Cardiac muscle cell (in vitro differentiated cells and primary cell): ENCODE measurements at regions not wholly inside any gene's neighbourhood (a gene's known extent, or its start where the extent isn't known, plus 50 kb on each side); places are given as distances from the start of the nearest gene placed in this dataset.

Experiments used
- DNase-seq, 2 donors: peaks; one replicate each; pipeline versions ENCODE4 v3.0.0 to v3.0.0-alpha.2; 2010 to 2017; ENCODE audit warnings: low read depth in 1 of 2, low spot score in 1 of 2
- H3K27ac ChIP-seq: fragments of 200-600 bp; sonication (generic); 2 replicates; pipeline ENCODE4 v1.5.1; 2016
- H3K27me3 ChIP-seq: fragments of 200-600 bp; sonication (generic); 2 replicates; pipeline ENCODE4 v1.6.0; 2016; ENCODE audit warnings: control low read depth
- H3K36me3 ChIP-seq: fragments of 200-600 bp; sonication (generic); 2 replicates; pipeline ENCODE4 v1.5.1; 2016; ENCODE audit warnings: control low read depth
- H3K4me1 ChIP-seq: fragments of 200-600 bp; sonication (generic); 2 replicates; pipeline ENCODE4 v1.8.1; 2017; ENCODE audit warnings: low read depth, mild to moderate bottlenecking, mixed run types
- H3K4me3 ChIP-seq: fragments of 200-600 bp; sonication (generic); 2 replicates; pipeline ENCODE4 v1.5.1; 2016; ENCODE audit warnings: mild to moderate bottlenecking
- H3K9me3 ChIP-seq: fragments of 200-600 bp; sonication (generic); 2 replicates; pipeline ENCODE4 v1.5.1; 2017; ENCODE audit warnings: low read depth, mild to moderate bottlenecking, control low read depth
- TF ChIP-seq, protein P1 (sequence below): IDR thresholded peaks from 2 replicates; pipeline ENCODE4 v1.5.1; 2012; ENCODE audit warnings: low read depth, mild to moderate bottlenecking, low read length

DNA sequence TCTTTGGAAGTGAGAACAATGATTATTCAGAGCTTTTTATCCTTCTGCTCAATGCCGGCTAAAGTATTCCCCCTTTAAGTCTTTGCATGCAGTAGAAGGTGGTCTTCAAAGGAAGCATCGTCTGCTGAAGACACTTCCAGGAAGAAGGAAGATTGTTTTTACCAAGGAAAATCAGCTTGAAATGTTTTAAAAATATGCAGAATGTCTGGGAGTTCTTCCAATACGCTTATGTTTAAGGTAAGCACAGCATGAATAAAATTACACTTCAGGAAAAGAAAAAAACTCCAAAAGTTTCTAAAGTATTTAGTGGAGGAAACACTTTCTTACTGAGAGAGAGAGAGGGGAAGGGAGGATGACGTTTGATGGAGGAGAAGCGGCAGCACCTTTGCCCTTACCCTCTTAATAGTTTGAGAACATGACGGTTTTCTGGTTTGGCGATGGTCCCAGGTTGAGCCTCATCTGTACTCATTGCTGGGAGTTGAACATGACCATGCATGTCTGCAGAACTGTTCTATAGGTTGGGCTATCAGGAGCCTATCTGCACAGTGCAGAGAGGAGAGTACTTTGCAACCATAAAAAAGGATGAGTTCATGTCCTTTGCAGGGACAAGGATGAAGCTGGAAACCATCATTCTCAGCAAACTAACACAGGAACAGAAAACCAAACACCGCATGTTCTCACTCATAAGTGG is 338.1 kb downstream of the ACTR3B start:
- TF ChIP-seq, protein P1, sequence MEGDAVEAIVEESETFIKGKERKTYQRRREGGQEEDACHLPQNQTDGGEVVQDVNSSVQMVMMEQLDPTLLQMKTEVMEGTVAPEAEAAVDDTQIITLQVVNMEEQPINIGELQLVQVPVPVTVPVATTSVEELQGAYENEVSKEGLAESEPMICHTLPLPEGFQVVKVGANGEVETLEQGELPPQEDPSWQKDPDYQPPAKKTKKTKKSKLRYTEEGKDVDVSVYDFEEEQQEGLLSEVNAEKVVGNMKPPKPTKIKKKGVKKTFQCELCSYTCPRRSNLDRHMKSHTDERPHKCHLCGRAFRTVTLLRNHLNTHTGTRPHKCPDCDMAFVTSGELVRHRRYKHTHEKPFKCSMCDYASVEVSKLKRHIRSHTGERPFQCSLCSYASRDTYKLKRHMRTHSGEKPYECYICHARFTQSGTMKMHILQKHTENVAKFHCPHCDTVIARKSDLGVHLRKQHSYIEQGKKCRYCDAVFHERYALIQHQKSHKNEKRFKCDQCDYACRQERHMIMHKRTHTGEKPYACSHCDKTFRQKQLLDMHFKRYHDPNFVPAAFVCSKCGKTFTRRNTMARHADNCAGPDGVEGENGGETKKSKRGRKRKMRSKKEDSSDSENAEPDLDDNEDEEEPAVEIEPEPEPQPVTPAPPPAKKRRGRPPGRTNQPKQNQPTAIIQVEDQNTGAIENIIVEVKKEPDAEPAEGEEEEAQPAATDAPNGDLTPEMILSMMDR = no peak

DNA sequence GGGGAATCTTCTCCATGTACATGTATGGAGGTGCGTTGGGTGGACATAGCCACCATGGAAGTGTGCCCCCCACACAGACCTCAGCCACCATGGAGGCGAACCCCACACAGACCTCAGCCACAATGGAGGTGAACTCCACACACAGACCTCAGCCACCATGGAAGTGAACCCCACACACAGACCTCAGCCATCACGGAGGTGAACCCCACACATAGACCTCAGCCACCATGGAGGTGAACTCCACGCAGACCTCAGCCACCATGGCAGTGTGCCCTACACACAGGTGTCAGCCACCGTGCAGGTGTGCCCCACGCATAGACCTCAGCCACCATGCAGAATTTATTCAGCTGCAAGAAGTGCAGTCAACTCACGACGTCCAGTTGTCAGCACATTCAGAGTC is 339.7 kb downstream of the ACTR3B start:
- H3K27me3 ChIP-seq = no peaks in the 10 kb centered on the region
- H3K27ac ChIP-seq = no peak overlapping the region
- H3K4me1 ChIP-seq = no peaks in the 10 kb centered on the region
- TF ChIP-seq, protein P1 = no peak
- no peak overlapping the region for H3K4me3 ChIP-seq
- H3K9me3 ChIP-seq = no peaks in the 10 kb centered on the region
- no peaks in the 10 kb centered on the region for H3K36me3 ChIP-seq
- DNase-seq = no peak

More for the DNA sequence above, 338.1 kb downstream of the ACTR3B start:
- no peak overlapping the region for H3K4me3 ChIP-seq
- DNase-seq = no peak
- no peak overlapping the region for H3K27ac ChIP-seq
- H3K36me3 ChIP-seq = no peaks in the 10 kb centered on the region
- no peaks in the 10 kb centered on the region for H3K4me1 ChIP-seq
- H3K9me3 ChIP-seq = no peaks in the 10 kb centered on the region
- H3K27me3 ChIP-seq = no peaks in the 10 kb centered on the region

DNA sequence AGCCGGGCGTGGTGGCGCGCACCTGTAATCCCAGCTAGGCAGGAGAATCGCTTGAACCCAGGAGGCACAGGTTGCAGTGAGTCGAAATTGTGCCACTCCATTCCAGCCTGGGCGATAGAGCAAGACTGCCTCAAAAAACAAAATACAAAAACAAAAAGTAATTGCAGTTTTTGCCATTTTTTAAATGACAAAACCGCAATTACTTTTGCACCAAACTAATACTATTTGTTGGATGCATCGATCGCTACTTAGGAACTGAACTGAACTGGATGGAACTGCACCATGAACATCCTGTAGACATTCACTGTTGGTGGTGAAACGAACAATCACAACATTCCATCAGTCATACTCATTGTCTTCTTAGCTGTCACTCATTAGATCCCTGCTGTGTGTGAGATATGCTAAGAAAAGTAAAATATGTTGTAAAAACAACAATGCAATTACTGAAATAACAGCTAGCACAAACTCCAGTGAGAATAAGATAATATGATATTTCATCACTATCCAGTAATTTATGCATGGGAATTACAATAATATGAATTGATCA is 341.2 kb downstream of the ACTR3B start:
- no peaks in the 10 kb centered on the region for H3K9me3 ChIP-seq
- TF ChIP-seq, protein P1 = no peak
- no peak for DNase-seq
- H3K27ac ChIP-seq = no peak overlapping the region
- no peaks in the 10 kb centered on the region for H3K4me1 ChIP-seq
- no peaks in the 10 kb centered on the region for H3K36me3 ChIP-seq
- H3K4me3 ChIP-seq = no peak overlapping the region
- no peaks in the 10 kb centered on the region for H3K27me3 ChIP-seq

DNA sequence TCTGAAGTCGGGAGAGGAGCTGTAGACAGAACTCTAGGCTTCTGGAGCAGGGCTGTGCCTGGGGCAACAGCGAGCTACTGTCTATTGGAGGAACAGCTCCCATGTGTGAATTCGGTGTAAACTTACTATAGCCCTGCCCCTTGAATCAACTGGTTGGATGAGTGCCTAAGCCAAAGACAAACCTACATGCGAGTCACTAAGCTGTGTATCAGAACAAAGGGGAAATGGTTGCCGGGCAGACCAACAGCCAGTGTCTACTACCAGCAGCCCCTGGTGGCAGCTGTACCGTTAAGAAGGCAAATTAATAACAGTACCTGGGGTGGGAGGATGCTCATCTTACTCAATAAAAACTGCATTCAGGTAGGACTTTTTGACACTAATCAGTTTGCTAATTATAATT is 343.6 kb downstream of the ACTR3B start:
- no peaks in the 10 kb centered on the region for H3K27me3 ChIP-seq
- H3K4me3 ChIP-seq = no peak overlapping the region
- H3K4me1 ChIP-seq = no peaks in the 10 kb centered on the region
- H3K9me3 ChIP-seq = no peaks in the 10 kb centered on the region
- no peak overlapping the region for H3K27ac ChIP-seq
- DNase-seq = no peak
- TF ChIP-seq, protein P1 = no peak
- no peaks in the 10 kb centered on the region for H3K36me3 ChIP-seq

DNA sequence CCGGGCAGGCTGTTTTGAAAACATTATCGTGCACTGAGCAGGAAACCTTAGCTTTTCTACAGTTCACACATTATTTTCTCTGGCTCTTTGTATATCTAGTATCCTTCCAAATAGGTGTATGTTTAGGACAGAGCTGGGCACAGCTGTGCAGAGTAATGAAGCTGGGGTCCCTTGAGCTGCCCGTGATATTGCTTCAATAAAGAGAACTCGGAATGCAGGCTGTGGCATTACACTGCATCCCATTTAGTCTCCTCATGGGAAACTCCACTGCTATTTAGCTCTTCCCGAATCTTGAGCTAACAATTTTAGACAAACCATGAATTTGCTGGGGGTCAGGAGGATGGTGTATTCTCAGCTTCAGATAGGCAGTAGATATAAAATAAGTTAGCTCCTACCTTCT is 348.3 kb downstream of the ACTR3B start:
- TF ChIP-seq, protein P1 = no peak
- no peak for DNase-seq
- H3K27me3 ChIP-seq = no peaks in the 10 kb centered on the region
- H3K27ac ChIP-seq = no peak overlapping the region
- no peak overlapping the region for H3K4me3 ChIP-seq
- H3K4me1 ChIP-seq = no peaks in the 10 kb centered on the region
- no peaks in the 10 kb centered on the region for H3K9me3 ChIP-seq
- no peaks in the 10 kb centered on the region for H3K36me3 ChIP-seq
